BLaER1 (cell line): ENCODE measurements at regions not wholly inside any gene's neighbourhood (a gene's known extent, or its start where the extent isn't known, plus 50 kb on each side); places are given as distances from the start of the nearest gene placed in this dataset.

Experiments
- H3K27ac ChIP-seq: shearing (Covaris generic); formaldehyde crosslinking; 2 replicates; pipeline ENCODE4 v1.8.1; 2022
- H3K27me3 ChIP-seq: shearing (Covaris generic); formaldehyde crosslinking; 2 replicates; pipeline ENCODE4 v1.8.1; 2022
- H3K36me3 ChIP-seq: shearing (Covaris generic); formaldehyde crosslinking; 2 replicates; pipeline ENCODE4 v1.8.1; 2022
- H3K4me1 ChIP-seq: shearing (Covaris generic); formaldehyde crosslinking; 2 replicates; pipeline ENCODE4 v1.8.1; 2022
- H3K4me2 ChIP-seq: shearing (Covaris generic); formaldehyde crosslinking; 2 replicates; pipeline ENCODE4 v1.8.1; 2022
- H3K4me3 ChIP-seq: shearing (Covaris generic); formaldehyde crosslinking; 2 replicates; pipeline ENCODE4 v1.8.1; 2022
- H3K9ac ChIP-seq: shearing (Covaris generic); formaldehyde crosslinking; 2 replicates; pipeline ENCODE4 v1.8.1; 2022
- H3K9me3 ChIP-seq: shearing (Covaris generic); formaldehyde crosslinking; 2 replicates; pipeline ENCODE4 v1.8.1; 2022
- H4K20me1 ChIP-seq: shearing (Covaris generic); formaldehyde crosslinking; 2 replicates; pipeline ENCODE4 v1.8.1; 2022
- Cebpa-rat ChIP-seq: shearing (Covaris generic); IDR thresholded peaks from 2 replicates; pipeline ENCODE4 v1.8.1; 2022

DNA sequence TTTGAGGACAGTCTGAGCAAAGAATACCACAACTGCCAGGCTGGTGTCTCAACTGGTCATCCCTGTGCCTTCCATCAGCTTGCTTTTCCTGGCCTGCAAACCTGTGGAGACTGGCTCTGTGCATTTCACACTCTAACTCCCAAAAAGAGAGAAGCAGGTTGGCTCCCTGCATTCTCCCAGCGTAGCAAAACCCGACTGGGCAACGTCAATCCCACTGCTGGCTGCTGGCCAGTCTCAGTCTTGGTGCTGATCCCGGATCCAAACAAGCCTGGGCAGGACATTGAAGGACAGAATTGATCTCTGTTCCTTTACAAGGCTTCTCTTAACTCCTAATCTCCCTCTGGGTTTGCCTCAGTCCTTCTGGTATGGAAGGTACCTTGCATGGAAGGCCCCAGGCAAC lies 65.4 kb downstream of the FZD10 start:
- TF ChIP-seq Cebpa-rat = no peak
- Histone ChIP-seq H3K4me1 (no peaks in the 10 kb centered on the region), H3K9ac (no peak overlapping the region), H3K27me3 (no peaks in the 10 kb centered on the region), H3K27ac (no peak overlapping the region), H3K4me2 (no peak overlapping the region), H3K9me3 (peaks cover 42% of the 10 kb centered on the region), H4K20me1 (no peaks in the 10 kb centered on the region), H3K4me3 (no peak overlapping the region), H3K36me3 (no peaks in the 10 kb centered on the region)

- Histone ChIP-seq H3K4me3 (no peak overlapping the region), H3K27ac (no peak overlapping the region), H3K4me1 (no peaks in the 10 kb centered on the region), H3K27me3 (no peaks in the 10 kb centered on the region), H4K20me1 (no peaks in the 10 kb centered on the region), H3K36me3 (no peaks in the 10 kb centered on the region), H3K4me2 (no peak overlapping the region), H3K9ac (no peak overlapping the region), H3K9me3 (peaks cover 8% of the 10 kb centered on the region)
- no peak for TF ChIP-seq Cebpa-rat
Measured at GRCh38 chr12:130236446-130236845, 74.2 kb downstream of the FZD10 start.

DNA sequence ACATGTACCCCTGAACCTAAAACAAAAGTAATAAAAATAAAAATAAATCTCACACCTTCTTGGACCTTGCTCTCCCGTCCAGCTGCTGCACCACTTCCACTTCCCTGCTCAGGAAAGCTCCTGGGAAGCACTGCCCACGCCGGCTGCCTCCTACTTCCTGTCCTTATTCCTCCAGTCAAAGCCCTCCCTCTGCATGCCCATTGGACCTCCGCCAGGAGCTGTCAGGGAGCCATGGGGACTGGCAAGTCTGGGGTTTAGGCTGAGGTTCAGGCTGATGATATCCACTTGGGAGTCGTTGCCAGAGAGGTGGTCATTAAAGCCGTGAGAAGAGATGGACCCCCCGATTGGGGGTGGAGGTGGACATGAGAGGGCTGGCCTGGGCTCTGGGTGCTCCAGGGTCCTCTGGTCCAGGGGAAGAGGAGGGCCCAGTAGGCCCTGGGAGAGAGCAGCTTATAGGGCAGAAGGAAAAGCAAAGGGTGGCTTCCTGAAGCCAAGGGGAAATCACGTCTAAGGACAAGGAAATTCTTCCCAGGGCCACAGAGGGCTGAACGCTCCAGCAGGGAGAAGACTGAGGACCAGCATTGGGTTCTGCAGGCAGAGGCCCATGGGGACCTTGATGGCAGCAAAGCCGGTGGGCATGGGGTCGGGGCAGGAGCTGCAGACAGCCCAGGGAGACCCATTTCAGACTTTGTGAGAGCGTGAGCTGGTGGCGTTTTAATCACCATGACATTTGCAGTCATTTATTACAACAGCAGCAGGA lies 78.7 kb downstream of the FZD10 start:
- no peak overlapping the region for H3K4me2 ChIP-seq
- TF ChIP-seq Cebpa-rat = no peak
- H3K27me3 ChIP-seq = no peaks in the 10 kb centered on the region
- H4K20me1 ChIP-seq = no peaks in the 10 kb centered on the region
- H3K4me3 ChIP-seq = no peak overlapping the region
- no peak overlapping the region for H3K9ac ChIP-seq
- H3K4me1 ChIP-seq = no peaks in the 10 kb centered on the region
- no peak overlapping the region for H3K27ac ChIP-seq
- no peaks in the 10 kb centered on the region for H3K36me3 ChIP-seq
- H3K9me3 ChIP-seq = no peaks in the 10 kb centered on the region

- Histone ChIP-seq H3K9ac (no peak overlapping the region), H3K4me2 (no peak overlapping the region), H3K9me3 (no peaks in the 10 kb centered on the region), H3K27ac (no peak overlapping the region), H3K27me3 (no peaks in the 10 kb centered on the region), H3K4me3 (no peak overlapping the region), H3K4me1 (no peaks in the 10 kb centered on the region), H3K36me3 (no peaks in the 10 kb centered on the region), H4K20me1 (no peaks in the 10 kb centered on the region)
- no peak for TF ChIP-seq Cebpa-rat
Measured at GRCh38 chr12:130242506-130242905, 80.2 kb downstream of the FZD10 start.

- Histone ChIP-seq H3K9me3 (no peaks in the 10 kb centered on the region), H3K4me1 (no peaks in the 10 kb centered on the region), H3K36me3 (no peaks in the 10 kb centered on the region), H3K9ac (no peak overlapping the region), H3K4me2 (no peak overlapping the region), H4K20me1 (no peaks in the 10 kb centered on the region), H3K4me3 (no peak overlapping the region), H3K27me3 (no peaks in the 10 kb centered on the region), H3K27ac (no peak overlapping the region)
- no peak for TF ChIP-seq Cebpa-rat
Measured at GRCh38 chr12:130245251-130245650, 83.0 kb downstream of the FZD10 start.

GRCh38 chr12:130246560-130246959 lies 84.3 kb downstream of the FZD10 start:
- Histone ChIP-seq H3K27me3 (no peaks in the 10 kb centered on the region), H3K4me2 (no peak overlapping the region), H4K20me1 (no peaks in the 10 kb centered on the region), H3K4me1 (no peaks in the 10 kb centered on the region), H3K9me3 (no peaks in the 10 kb centered on the region), H3K27ac (no peak overlapping the region), H3K4me3 (no peak overlapping the region), H3K9ac (no peak overlapping the region), H3K36me3 (no peaks in the 10 kb centered on the region)
- TF ChIP-seq Cebpa-rat = no peak

- H3K27ac ChIP-seq = no peak overlapping the region
- no peak for TF ChIP-seq Cebpa-rat
- H3K36me3 ChIP-seq = no peaks in the 10 kb centered on the region
- H3K9ac ChIP-seq = no peak overlapping the region
- H3K4me1 ChIP-seq = no peaks in the 10 kb centered on the region
- no peaks in the 10 kb centered on the region for H4K20me1 ChIP-seq
- no peak overlapping the region for H3K4me3 ChIP-seq
- H3K27me3 ChIP-seq = no peaks in the 10 kb centered on the region
- H3K4me2 ChIP-seq = no peak overlapping the region
- no peaks in the 10 kb centered on the region for H3K9me3 ChIP-seq
Measured at GRCh38 chr12:130247634-130248237, 85.5 kb downstream of the FZD10 start.

DNA sequence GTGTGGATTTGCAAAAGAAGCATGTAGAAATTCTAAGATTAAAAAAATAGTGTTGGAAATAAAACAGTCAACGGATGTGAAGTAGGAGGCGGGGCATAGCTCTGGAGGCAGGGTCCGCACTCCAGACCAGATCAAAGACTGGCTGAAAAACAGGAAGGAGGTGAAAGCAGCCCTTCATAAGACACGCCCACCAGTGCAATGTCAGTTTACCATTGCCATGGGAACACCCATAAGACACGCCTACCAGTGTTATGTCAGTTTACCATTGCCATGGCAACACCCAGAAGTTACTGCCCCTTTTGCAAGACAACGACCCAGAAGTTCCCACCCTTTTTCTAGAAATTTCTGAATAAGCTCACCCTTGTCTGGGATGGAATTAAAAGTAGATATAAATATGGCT lies 87.1 kb downstream of the FZD10 start:
- Histone ChIP-seq H3K27ac (no peak overlapping the region), H3K4me1 (no peaks in the 10 kb centered on the region), H3K36me3 (no peaks in the 10 kb centered on the region), H3K4me3 (no peak overlapping the region), H3K4me2 (no peak overlapping the region), H4K20me1 (no peaks in the 10 kb centered on the region), H3K9ac (no peak overlapping the region), H3K27me3 (no peaks in the 10 kb centered on the region), H3K9me3 (no peaks in the 10 kb centered on the region)
- no peak for TF ChIP-seq Cebpa-rat

DNA sequence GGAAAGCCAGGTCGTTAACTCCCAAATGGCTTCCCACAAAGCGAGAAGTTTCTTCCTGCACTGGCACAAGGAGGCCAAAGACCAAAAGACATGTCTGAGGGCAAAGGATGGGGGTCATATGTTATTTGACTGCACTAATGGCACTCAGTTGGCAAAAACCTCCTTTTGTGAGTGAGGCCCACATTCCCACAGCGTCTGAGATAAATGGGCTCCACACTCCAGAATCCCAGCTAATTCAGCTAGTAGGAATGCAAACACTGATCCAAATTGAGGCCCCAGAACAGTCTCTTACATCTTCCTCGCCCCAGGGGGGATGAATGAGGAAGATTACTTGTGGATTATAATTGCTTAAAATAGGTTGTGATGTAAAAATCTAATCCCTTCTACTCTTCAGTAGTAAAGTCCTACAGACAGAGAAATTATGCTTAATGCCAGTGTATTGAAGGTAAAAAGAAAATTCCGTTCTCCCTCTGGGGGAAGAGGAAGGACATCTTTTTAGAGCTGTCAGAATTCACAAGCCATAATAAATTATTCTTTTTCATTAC lies 86.4 kb upstream of the PIWIL1 start:
- Histone ChIP-seq H3K9me3 (no peaks in the 10 kb centered on the region), H3K27me3 (no peaks in the 10 kb centered on the region), H3K9ac (no peak overlapping the region), H3K36me3 (no peaks in the 10 kb centered on the region), H3K4me2 (no peak overlapping the region), H3K4me1 (no peaks in the 10 kb centered on the region), H3K27ac (no peak overlapping the region), H3K4me3 (no peak overlapping the region), H4K20me1 (no peaks in the 10 kb centered on the region)
- no peak for TF ChIP-seq Cebpa-rat

- Histone ChIP-seq H3K4me2 (no peak overlapping the region), H3K4me1 (no peaks in the 10 kb centered on the region), H3K27me3 (no peaks in the 10 kb centered on the region), H3K9me3 (no peaks in the 10 kb centered on the region), H3K4me3 (no peak overlapping the region), H3K27ac (no peak overlapping the region), H3K36me3 (no peaks in the 10 kb centered on the region), H4K20me1 (no peaks in the 10 kb centered on the region), H3K9ac (no peak overlapping the region)
- no peak for TF ChIP-seq Cebpa-rat
Measured at GRCh38 chr12:130253866-130254265, 83.8 kb upstream of the PIWIL1 start.
